ENCODE measurements at regions not wholly inside any gene's neighbourhood (a gene's known extent, or its start where the extent isn't known, plus 50 kb on each side); places are given as distances from the start of the nearest gene placed in this dataset.

GRCh38 chr1:38284953-38285352, 238.4 kb upstream of the POU3F1 start:
- peaks cover 30% of the 10 kb centered on the region for H3K27me3 Mint-ChIP-seq

GRCh38 chr1:38283696-38284470, 237.3 kb upstream of the POU3F1 start:
- Mint-ChIP-seq H3K36me3 (ENCODE audit: low read depth) (no peaks in the 10 kb centered on the region), H3K4me1 (ENCODE audit: low read depth) (no peaks in the 10 kb centered on the region), H3K9me3 (peaks cover 9% of the 10 kb centered on the region), H3K27me3 (peaks cover 26% of the 10 kb centered on the region), H3K4me3 (no peak overlapping the region), H3K27ac (no peak overlapping the region)
- intact Hi-C loops (cut with micrococcal nuclease), result no loop called here
- no peak for ATAC-seq
- TF ChIP-seq CTCF (IDR thresholded peaks at IDR 0.05), result no peak
- ChIA-PET POLR2A (no interaction called here), CTCF (no interaction called here)
- no peak for DNase-seq

More at GRCh38 chr1:38284953-38285352, 238.4 kb upstream of the POU3F1 start:
- ATAC-seq, result no peak
- no peak for TF ChIP-seq CTCF (IDR thresholded peaks at IDR 0.05)
- Mint-ChIP-seq H3K36me3 (ENCODE audit: low read depth) (no peaks in the 10 kb centered on the region), H3K27ac (no peak overlapping the region), H3K4me1 (ENCODE audit: low read depth) (no peaks in the 10 kb centered on the region), H3K9me3 (peaks cover under 1% of the 10 kb centered on the region), H3K4me3 (no peak overlapping the region)
- intact Hi-C loops (cut with micrococcal nuclease), result no loop called here
- DNase-seq, result no peak
- ChIA-PET CTCF (no interaction called here), POLR2A (no interaction called here)

GRCh38 chr1:38279148-38279547, 232.6 kb upstream of the POU3F1 start:
- Mint-ChIP-seq H3K36me3 (ENCODE audit: low read depth) (no peaks in the 10 kb centered on the region), H3K4me1 (ENCODE audit: low read depth) (no peaks in the 10 kb centered on the region), H3K4me3 (no peak overlapping the region), H3K27ac (no peak overlapping the region), H3K9me3 (peaks cover 16% of the 10 kb centered on the region), H3K27me3 (peaks cover 22% of the 10 kb centered on the region)
- DNase-seq (no peak), ATAC-seq (no peak)
- CTCF ChIA-PET, result no interaction called here
- no peak for TF ChIP-seq CTCF (IDR thresholded peaks at IDR 0.05)
- intact Hi-C loops (cut with micrococcal nuclease), result no loop called here
- POLR2A ChIA-PET, result no interaction called here

- no peak for TF ChIP-seq CTCF (IDR thresholded peaks at IDR 0.05)
- Mint-ChIP-seq H3K9me3 (peaks cover 16% of the 10 kb centered on the region), H3K27me3 (peaks cover 21% of the 10 kb centered on the region), H3K27ac (no peak overlapping the region), H3K4me3 (no peak overlapping the region), H3K4me1 (ENCODE audit: low read depth) (no peaks in the 10 kb centered on the region), H3K36me3 (ENCODE audit: low read depth) (no peaks in the 10 kb centered on the region)
- ChIA-PET POLR2A (interaction anchor here (0.7 kb wide), 1 partner anchor 700 kb away, joined by 4 read pairs; no protein-coding TSS in a partner anchor), CTCF (interaction anchor here (1.0 kb wide), 1 partner anchor 77 kb away, joined by 4 read pairs; no protein-coding TSS in a partner anchor)
- ATAC-seq (no peak), DNase-seq (no peak)
- intact Hi-C loops (cut with micrococcal nuclease), result no loop called here
Measured at GRCh38 chr1:38277646-38278045, 231.1 kb upstream of the POU3F1 start.

- H3K9me3 Mint-ChIP-seq, result peaks cover 16% of the 10 kb centered on the region
- no peak for DNase-seq
- H3K4me1 Mint-ChIP-seq (ENCODE audit: low read depth), result no peaks in the 10 kb centered on the region
- H3K27ac Mint-ChIP-seq, result no peak overlapping the region
- POLR2A ChIA-PET, result no interaction called here
- no peak for ATAC-seq
- CTCF ChIA-PET, result no interaction called here
- no peak overlapping the region for H3K4me3 Mint-ChIP-seq
- H3K27me3 Mint-ChIP-seq, result peaks cover 16% of the 10 kb centered on the region
- TF ChIP-seq CTCF (IDR thresholded peaks at IDR 0.05), result no peak
- intact Hi-C loops (cut with micrococcal nuclease), result no loop called here
- H3K36me3 Mint-ChIP-seq (ENCODE audit: low read depth), result no peaks in the 10 kb centered on the region
Measured at GRCh38 chr1:38275960-38276359, 229.4 kb upstream of the POU3F1 start.

All from activated CD8-positive, alpha-beta T cell treated with anti-CD3 and anti-CD28 coated beads for 36 hours (primary cell).